ENCODE measurements at regions not wholly inside any gene's neighbourhood (a gene's known extent, or its start where the extent isn't known, plus 50 kb on each side); places are given as distances from the start of the nearest gene placed in this dataset.

DNA sequence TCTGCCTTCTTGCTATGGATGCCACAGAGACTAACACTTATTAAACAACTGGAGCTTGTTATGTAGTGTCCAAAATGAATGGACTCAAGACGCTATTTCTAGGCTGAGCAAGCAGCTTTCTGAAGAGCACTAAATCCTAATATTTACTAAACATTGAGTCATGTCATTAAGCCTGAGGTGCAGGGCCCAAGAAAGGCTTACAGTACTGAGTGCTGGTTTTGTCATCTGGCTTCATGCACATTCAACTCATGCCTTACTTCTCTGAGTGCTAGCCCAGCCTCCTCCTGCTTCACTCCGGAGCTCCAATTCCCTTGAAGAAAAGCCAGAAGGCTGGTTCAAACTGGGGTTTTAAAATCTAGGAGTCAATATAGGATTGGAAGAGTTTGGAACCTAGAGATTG, 363.3 kb upstream of the CDH5 start:
- DNase-seq: no peak

DNA sequence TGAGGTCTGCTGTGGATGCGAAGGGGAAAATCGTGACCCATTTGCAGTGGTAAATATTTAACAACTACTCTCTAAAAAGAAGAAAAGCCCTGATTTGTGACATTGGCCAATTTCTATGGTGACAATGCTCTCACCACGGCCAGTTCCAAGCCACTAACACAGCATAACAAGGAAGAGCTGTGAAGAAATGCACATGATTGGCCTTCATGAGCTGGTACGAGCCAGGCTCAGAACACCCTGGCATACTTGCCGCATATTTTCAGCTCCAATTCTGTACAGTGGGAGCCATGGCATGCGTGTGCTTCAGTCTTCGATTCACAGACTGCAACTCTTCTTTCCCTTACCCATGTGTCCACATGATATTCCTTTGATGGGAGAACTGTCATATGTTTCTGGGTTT, 363.9 kb upstream of the CDH5 start:
- DNase-seq: no peak

- DNase-seq: no peak
Observed at GRCh38 chr16:66001432-66001831, 365.1 kb upstream of the CDH5 start.

- no peak for DNase-seq
Observed at GRCh38 chr16:65998443-65998842, 368.0 kb upstream of the CDH5 start.

DNA sequence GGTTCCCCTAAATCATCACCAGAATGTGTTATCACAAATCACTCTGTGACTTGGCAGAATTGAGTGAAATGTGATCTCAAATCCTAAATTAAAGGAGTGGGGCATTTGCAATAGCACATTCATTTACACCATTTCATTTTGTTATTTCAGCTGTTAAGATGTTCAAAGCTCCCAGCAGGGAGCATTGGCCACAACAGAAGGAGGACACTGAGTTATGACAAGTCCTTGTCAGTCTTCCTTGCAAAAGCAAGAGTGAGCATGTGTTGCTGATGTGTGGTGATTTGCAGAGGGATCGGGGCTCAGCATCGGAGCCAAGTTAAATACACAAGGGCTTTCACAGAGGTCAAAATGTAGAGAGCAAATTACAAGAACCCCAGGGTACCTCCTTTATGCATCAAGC, 372.2 kb upstream of the CDH5 start:
- DNase-seq: no peak

DNA sequence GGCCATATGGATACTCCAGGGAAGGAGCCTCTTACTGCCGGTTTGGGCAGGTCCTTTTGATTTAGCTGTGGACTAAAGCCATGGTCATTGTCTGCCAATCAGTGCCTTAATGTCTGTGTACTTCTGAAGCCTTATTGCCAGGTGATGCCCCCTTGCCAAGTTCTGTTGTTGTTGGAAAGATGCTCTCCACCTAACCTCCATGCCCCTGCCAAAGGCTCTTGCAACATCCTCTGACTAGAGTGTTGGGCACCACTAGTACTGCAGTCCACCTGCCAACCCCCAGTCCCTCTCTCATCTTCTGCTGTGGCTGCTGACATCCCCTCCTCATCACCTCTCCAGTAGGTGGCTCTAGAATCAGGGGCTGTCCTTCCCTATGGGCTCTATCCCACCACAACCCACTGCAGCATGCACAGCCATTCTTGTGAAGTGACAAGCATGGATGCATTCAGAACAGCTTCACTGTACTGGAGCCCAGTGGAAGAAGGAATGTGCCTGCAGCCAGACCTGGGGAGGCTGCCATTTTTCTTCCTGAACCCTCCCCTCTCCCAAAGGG, 375.3 kb upstream of the CDH5 start:
- DNase-seq: peak in 1 of 2 experiments; percentile 14

DNA sequence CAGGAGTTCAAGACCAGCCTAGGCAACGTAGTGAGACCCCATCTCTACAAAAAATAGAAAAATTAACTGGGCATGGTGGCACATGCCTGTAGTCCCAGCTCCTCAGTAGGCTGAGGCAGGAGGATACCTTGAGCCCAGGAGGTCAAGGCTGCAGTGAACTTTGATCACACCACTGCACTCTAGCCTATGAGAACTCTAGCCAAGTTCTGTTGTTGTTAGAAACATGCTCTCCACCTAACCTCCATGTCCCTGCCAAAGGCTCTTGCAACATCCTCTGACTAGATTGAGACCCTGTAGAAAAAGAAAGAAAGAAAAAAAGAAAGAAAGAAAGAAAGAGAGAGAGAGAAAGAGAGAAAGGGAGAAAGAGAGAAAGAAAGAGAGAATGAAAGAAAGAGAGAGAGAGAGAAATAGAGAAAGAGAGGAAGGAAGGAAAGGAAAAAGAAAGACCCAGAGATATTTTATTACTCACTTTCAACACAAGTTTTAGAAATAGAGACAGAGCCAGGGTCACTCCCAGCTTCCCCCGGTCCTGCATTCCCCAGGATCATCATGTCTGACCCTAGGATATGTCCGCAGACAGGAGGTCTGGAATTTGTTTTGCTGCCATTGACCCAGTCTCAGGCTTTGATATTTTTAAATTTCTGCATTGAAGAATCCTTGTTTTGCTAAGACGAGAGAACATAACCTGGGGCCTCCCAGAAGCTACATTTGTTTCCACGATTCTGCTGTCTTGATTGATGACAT, 376.5 kb upstream of the CDH5 start:
- no peak for DNase-seq

DNA sequence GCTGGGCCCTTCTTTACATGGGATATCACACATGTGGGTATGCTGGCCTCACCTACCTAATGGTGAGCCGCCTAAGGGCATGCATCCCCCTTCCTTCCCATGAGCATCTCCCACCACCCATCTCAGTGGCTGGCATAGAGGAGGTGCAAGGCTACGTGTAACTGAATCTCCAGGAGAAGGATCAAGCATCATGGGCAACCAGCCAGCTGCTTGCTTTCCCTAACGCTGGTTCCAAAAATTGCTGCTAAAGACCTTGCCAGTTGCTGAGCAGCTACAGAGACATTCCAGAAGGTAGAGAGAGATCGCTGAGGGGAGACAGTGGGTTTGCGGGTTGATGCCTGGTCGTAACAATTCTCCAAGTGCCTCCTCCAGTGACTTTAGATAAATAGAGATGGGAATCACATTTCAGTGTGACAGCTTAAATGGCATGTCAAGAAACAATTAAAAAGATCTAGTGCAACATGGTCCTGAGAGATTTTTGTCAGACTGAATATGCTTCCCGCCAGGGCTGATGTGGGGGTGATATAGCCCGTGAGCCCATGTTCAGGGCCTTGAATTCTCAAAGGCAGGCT, 378.4 kb upstream of the CDH5 start:
- no peak for DNase-seq

GRCh38 chr16:65984296-65984695, 382.2 kb upstream of the CDH5 start:
- no peak for DNase-seq

DNA sequence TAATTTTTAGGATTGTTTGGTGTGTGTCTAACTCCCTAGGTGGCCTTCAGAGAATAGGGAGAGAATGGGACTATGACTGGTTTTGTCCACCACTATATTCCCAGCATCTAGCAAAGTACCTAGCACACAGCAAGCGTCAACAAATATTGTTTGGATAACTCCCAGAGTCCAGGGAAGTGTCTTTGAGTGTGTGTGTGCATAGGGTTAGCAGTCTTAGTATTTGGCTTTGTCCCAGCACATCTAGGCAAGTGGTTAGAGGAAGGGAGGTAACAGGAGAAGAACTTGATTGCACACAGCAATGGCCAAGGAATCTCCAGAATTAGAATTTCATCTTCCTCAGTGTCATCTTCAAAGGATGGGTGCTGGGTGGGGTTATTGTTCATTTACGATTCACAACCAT, 385.4 kb upstream of the CDH5 start:
- DNase-seq: no peak

GRCh38 chr16:65975049-65975708, 391.3 kb upstream of the CDH5 start:
- DNase-seq: no peak

DNA sequence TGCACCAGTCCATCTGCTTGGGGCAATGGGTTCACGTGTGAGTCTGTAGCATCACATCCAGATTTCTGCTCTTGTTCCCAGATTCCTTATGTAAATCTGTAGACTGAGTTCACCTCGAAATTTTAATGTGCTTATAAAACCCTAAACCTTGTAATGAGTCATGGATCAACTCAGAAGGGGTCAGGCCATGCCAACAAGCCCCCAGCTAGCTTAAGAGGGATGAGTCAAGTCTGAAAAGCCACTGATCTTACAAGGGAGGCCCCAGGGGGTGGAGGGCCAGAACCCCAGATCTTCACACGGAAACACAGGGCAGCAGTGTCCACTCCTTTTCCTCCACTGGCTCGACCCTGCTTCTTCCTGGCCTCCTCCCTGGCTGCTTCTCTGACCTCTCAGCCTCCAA, 399.1 kb upstream of the CDH5 start:
- DNase-seq: no peak

GRCh38 chr16:65965628-65966027, 400.9 kb upstream of the CDH5 start:
- no peak for DNase-seq

DNA sequence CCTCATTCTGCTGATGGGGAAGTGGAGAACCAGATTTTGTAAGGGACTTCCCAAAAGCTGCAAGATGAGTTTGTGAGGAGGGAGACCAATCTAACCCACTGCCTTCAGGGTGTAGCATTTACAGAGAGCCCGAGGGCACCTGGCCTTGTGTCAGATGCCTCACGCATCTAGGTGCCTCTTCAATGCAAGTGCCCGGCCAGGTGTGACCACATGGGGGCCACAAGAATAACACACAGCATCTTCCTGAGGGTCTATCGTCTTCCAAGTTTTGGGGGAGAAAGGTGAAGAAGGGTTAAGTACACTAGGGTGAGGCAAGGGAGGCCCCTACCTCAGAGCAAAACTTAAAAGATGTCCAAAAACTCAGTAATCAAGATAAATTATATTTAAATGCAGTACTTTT, 401.7 kb upstream of the CDH5 start:
- no peak for DNase-seq

DNA sequence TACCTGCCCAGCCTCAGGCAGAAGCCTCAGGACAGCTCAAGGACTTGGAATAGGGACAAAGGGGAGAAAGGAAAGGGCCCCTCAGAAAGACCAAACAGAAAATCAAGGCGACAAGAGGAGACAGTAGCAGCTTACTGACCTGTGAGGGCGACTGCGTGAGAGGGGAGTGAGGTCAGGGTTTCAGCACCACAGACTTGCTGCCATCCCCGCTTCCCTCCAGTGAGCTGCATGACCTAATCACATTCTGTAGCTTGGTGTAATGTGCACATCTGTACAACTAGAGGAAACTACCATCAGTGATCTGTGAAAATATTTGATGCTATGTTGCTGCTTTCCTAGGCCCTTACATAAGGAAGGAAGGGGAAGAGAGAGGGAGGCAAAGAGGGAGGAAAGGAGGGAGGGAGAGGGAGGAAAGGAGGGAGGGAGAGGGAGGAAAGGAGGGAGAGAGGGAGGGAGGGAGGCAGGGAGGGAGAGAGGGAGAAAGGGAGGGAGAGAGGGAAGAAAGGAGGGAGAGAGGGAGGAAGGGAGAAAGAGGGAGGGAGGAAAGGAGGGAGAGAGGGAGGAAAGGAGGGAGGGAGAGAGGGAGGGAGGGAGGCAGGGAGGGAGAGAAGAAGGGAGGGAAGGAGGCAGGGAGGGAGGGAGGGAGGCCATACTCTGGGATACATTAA, 404.9 kb upstream of the CDH5 start:
- no peak for DNase-seq

GRCh38 chr16:65959983-65960382, 406.5 kb upstream of the CDH5 start:
- DNase-seq: no peak

- no peak for DNase-seq
Observed at GRCh38 chr16:65958086-65958485, 408.4 kb upstream of the CDH5 start.

- DNase-seq: no peak
Observed at GRCh38 chr16:65956100-65956499, 410.4 kb upstream of the CDH5 start.

DNA sequence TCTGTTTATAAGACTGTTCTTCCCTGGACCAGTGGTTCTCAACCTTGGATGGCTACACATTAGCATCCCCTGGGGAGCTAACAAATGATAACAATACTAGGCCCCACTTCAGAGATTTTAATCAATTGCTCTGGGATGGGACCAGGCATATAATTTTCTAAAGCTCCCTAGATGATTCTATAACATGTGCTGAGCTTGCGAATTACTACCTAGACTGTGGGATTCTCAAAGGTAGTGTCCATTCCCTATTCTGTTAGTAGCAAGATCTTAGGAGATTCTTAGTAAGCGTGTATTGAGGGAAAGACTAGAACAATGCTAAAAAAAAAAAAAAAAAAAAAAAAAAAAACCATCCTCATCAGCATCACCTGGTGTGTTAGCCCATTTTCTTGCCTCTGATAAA, 412.0 kb upstream of the CDH5 start:
- no peak for DNase-seq

- no peak for DNase-seq
Observed at GRCh38 chr16:65950211-65950610, 416.3 kb upstream of the CDH5 start.

DNA sequence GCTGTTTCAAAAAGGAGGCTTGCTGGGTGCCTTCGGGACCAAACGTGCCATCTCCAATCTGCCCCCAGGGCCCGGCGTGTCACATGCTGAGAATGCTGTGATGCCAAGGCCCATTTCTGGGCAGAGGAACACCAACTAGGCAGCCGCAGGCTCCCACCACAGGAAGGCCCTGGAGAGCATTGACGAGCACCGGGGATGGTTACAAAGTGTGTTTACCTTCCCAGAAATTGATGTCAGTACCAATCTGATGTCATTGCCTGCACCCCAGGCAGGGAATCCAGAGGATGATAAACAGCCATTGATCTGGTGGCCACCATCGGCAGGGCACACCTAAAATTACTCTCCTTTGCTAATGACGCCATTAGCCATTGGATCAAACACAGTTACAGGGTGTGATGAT, 418.1 kb upstream of the CDH5 start:
- DNase-seq: no peak

- no peak for DNase-seq
Observed at GRCh38 chr16:65947951-65948350, 418.5 kb upstream of the CDH5 start.

GRCh38 chr16:65945493-65945892, 421.0 kb upstream of the CDH5 start:
- DNase-seq: no peak

DNA sequence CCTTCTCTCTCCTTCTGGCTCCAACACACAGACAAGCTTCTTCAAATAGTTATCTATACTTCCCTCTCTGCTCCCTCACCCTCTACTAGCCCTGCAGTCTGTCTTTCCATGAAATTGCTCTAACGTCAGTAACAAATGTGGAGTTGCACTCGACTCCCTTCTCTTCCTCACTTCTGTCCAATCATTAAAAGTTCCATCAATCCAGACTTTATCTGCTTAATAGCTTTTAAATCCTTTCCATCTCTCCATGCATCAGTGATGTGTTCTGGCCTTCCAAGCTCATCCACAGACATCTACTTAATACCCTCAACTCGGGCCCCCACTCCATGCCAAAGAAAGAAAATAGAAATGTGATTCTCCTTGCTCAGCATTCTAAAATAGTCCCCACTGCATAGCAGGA, 422.1 kb upstream of the CDH5 start:
- DNase-seq: no peak

Data from NCI-H524 (cell line).